Keratinocyte (primary cell): ENCODE measurements at regions not wholly inside any gene's neighbourhood (a gene's known extent, or its start where the extent isn't known, plus 50 kb on each side); places are given as distances from the start of the nearest gene placed in this dataset.

ENCODE experiments used
- DNase-seq: peaks from one replicate; pipeline ENCODE4 v3.0.0-alpha.2; 2011; ENCODE audit warnings: low read depth, missing footprints, low spot score
- FAIRE-seq: peaks from 2 replicates; lab custom pipeline; 2011; peaks lifted over from hg19 to GRCh38; lab: Jason Lieb, UNC
- H2AFZ ChIP-seq: 2 replicates; pipeline ENCODE4 v1.6.0; 2012; ENCODE audit warnings: low read length, control low read depth, inconsistent platforms; ENCODE audit not compliant: control insufficient read depth
- H3K27ac ChIP-seq: 2 replicates; pipeline ENCODE4 v1.5.1; 2011; ENCODE audit warnings: low read length; ENCODE audit not compliant: control insufficient read depth, insufficient read depth
- H3K27me3 ChIP-seq: 3 replicates; pipeline ENCODE4 v1.6.0; 2011; ENCODE audit warnings: low read length; ENCODE audit not compliant: control insufficient read depth, insufficient read depth; ENCODE audit errors: extremely low read depth
- H3K36me3 ChIP-seq, 2 experiments: 2 replicates in 1 of 2; 3 replicates in 1 of 2; pipeline ENCODE4 v1.5.1; 2011; ENCODE audit warnings: low read length in 2 of 2, mild to moderate bottlenecking in 1 of 2; ENCODE audit not compliant: control insufficient read depth in 2 of 2, insufficient read depth in 2 of 2; ENCODE audit errors: extremely low read depth in 1 of 2
- H3K4me1 ChIP-seq: 3 replicates; pipeline ENCODE4 v1.5.1; 2011; ENCODE audit warnings: low read length; ENCODE audit not compliant: control insufficient read depth, insufficient read depth; ENCODE audit errors: extremely low read depth
- H3K4me2 ChIP-seq: 3 replicates; pipeline ENCODE4 v1.6.0; 2011; ENCODE audit warnings: low read depth, low read length; ENCODE audit not compliant: control insufficient read depth, insufficient read depth; ENCODE audit errors: extremely low read depth
- H3K4me3 ChIP-seq, 3 experiments: fragments of 200-600 bp in 1 of 3; sonication (generic) in 1 of 3; 2 replicates in 2 of 3; 3 replicates in 1 of 3; pipeline ENCODE4 v1.5.1; 2011 to 2016; ENCODE audit warnings: low read length in 3 of 3, mild to moderate bottlenecking in 3 of 3, control low read depth in 2 of 3, inconsistent platforms in 1 of 3, low read depth in 1 of 3, mixed read lengths in 1 of 3, mixed run types in 1 of 3, moderate library complexity in 1 of 3; ENCODE audit not compliant: control insufficient read depth in 2 of 3, insufficient read depth in 2 of 3; ENCODE audit errors: extremely low read depth in 1 of 3
- H3K79me2 ChIP-seq: 2 replicates; pipeline ENCODE4 v1.6.0; 2012; ENCODE audit warnings: low read length; ENCODE audit not compliant: control insufficient read depth, insufficient read depth
- H3K9ac ChIP-seq: 3 replicates; pipeline ENCODE4 v1.6.0; 2011; ENCODE audit warnings: low read length; ENCODE audit not compliant: control insufficient read depth, insufficient read depth; ENCODE audit errors: extremely low read depth
- H3K9me1 ChIP-seq: 3 replicates; pipeline ENCODE4 v1.6.0; 2011; ENCODE audit warnings: low read length; ENCODE audit not compliant: control insufficient read depth, insufficient read depth; ENCODE audit errors: extremely low read depth
- H3K9me3 ChIP-seq: 2 replicates; pipeline ENCODE4 v1.5.1; 2012; ENCODE audit warnings: low read depth, low read length; ENCODE audit not compliant: control insufficient read depth
- H4K20me1 ChIP-seq: 3 replicates; pipeline ENCODE4 v1.6.0; 2011; ENCODE audit warnings: low read length; ENCODE audit not compliant: control insufficient read depth, insufficient read depth; ENCODE audit errors: extremely low read depth
- CTCF ChIP-seq, 3 experiments: IDR thresholded peaks in 1 of 3; conservative IDR thresholded peaks in 1 of 3; optimal IDR thresholded peaks in 1 of 3; 2 replicates in 2 of 3; 3 replicates in 1 of 3; pipeline versions ENCODE3 to v1.5.1; 2011; ENCODE audit warnings: low read length in 3 of 3, mild to moderate bottlenecking in 3 of 3, moderate library complexity in 2 of 3, control low read depth in 1 of 3, inconsistent platforms in 1 of 3; ENCODE audit not compliant: insufficient read depth in 2 of 3; ENCODE audit errors: extremely low read depth in 1 of 3
- EZH2 ChIP-seq: IDR thresholded peaks from one replicate; pipeline ENCODE4 v1.6.1; 2012; ENCODE audit warnings: inconsistent platforms, mild to moderate bottlenecking, low read length, moderate library complexity
- dilution Hi-C: fragments of 300-500 bp; cut with MboI; formaldehyde crosslinking; loops from one replicate; pipeline ENCODE4 v1.7.0; 2020; ENCODE audit warnings: low sequenced_read_pairs; ENCODE audit not compliant: extremely low pct_ligation_motif_present

- Histone ChIP-seq H3K36me3 (no peaks in the 10 kb centered on the region), H4K20me1 (no peaks in the 10 kb centered on the region), H3K9me3 (no peaks in the 10 kb centered on the region), H3K27ac (no peak overlapping the region), H3K4me2 (no peak overlapping the region), H3K79me2 (no peaks in the 10 kb centered on the region), H3K4me3 (no peak overlapping the region), H2AFZ (no peak overlapping the region), H3K9ac (no peak overlapping the region), H3K4me1 (no peaks in the 10 kb centered on the region), H3K9me1 (no peaks in the 10 kb centered on the region), H3K27me3 (no peaks in the 10 kb centered on the region)
- dilution Hi-C loops: no loop called here
- TF ChIP-seq EZH2 (no peak), CTCF (optimal IDR thresholded peaks at IDR 0.05 in 1 of 3, IDR thresholded peaks at IDR 0.05 in 1 of 3, conservative IDR thresholded peaks at IDR 0.05 in 1 of 3; ENCODE audit: extremely low read depth in 1 of 3, insufficient read depth in 2 of 3, low read length in 3 of 3) (no peak)
- DNase-seq: no peak
- FAIRE-seq: no peak
Measured at GRCh38 chr5:16245249-16245648, 65.7 kb upstream of the MARCHF11 start.

DNA sequence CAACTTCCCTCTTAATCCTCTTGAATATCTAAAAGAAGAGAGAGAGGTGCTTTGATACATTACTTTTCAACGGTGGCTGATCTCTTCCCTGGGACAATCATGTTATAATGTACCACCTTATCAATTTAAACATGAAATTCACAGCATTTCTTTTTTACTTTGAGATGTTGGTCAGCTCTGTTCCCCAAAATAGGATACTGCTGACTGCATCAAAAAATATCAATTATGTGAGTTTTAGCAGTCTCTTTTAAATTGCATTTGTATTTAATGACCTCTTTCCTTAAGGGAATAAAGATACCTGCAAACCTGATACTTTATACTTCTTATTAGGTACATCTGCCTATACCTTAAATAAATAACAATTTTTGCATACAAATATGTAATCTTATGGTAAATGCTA is 58.4 kb upstream of the MARCHF11 start:
- Histone ChIP-seq H3K9me1 (no peaks in the 10 kb centered on the region), H3K4me2 (no peak overlapping the region), H3K4me3 (no peak overlapping the region), H3K9me3 (no peaks in the 10 kb centered on the region), H2AFZ (no peak overlapping the region), H3K36me3 (no peaks in the 10 kb centered on the region), H4K20me1 (no peaks in the 10 kb centered on the region), H3K27ac (no peak overlapping the region), H3K9ac (no peak overlapping the region), H3K79me2 (no peaks in the 10 kb centered on the region), H3K27me3 (no peaks in the 10 kb centered on the region), H3K4me1 (no peaks in the 10 kb centered on the region)
- FAIRE-seq (no peak), DNase-seq (no peak)
- TF ChIP-seq CTCF (optimal IDR thresholded peaks at IDR 0.05 in 1 of 3, IDR thresholded peaks at IDR 0.05 in 1 of 3, conservative IDR thresholded peaks at IDR 0.05 in 1 of 3; ENCODE audit: extremely low read depth in 1 of 3, insufficient read depth in 2 of 3, low read length in 3 of 3) (no peak), EZH2 (no peak)
- dilution Hi-C loops: no loop called here
